ENCODE measurements at regions not wholly inside any gene's neighbourhood (a gene's known extent, or its start where the extent isn't known, plus 50 kb on each side); places are given as distances from the start of the nearest gene placed in this dataset.

GRCh38 chr14:106528717-106529116 is 1002.3 kb downstream of the TMEM121 start:
- TF ChIP-seq CTCF (IDR thresholded peaks at IDR 0.05) (no peak), POLR2A (IDR thresholded peaks at IDR 0.05) (no peak), POLR2AphosphoS5 (IDR thresholded peaks at IDR 0.05) (no peak)
